ENCODE measurements at regions not wholly inside any gene's neighbourhood (a gene's known extent, or its start where the extent isn't known, plus 50 kb on each side); places are given as distances from the start of the nearest gene placed in this dataset.

- intact Hi-C loops (cut with micrococcal nuclease): no loop called here
- Mint-ChIP-seq H3K9me3 (peaks cover 2 to 9% (median 4%) of the 10 kb centered on the region in 7 donors), H3K4me1 (no peaks in the 10 kb centered on the region), H3K27me3 (ENCODE audit: low read depth in 3 of 3) (peaks cover 0 to 2% (median 0%) of the 10 kb centered on the region in 3 donors), H3K36me3 (no peaks in the 10 kb centered on the region), H3K27ac (no peak overlapping the region), H3K4me3 (no peak overlapping the region)
- H3K4me3 ChIP-seq (replicated peaks in 1 of 3; ENCODE audit: low read depth in 2 of 3, low read length in 3 of 3): no peak overlapping the region
- no CpG with 5 or more reads among the region's 2 CpGs for WGBS (ENCODE audit: insufficient coverage)
- peaks cover 17 to 18% of the 10 kb centered on the region in 2 donors for H3K9me3 ChIP-seq (replicated peaks in 1 of 2; ENCODE audit: control insufficient read depth in 1 of 2, insufficient read depth in 1 of 2, low read length in 2 of 2)
- no peak overlapping the region for H3K27ac ChIP-seq (ENCODE audit: low read depth in 1 of 2, low read length in 2 of 2)
- no peaks in the 10 kb centered on the region for H3K79me2 ChIP-seq (ENCODE audit: insufficient read depth, low read length)
- TF ChIP-seq, protein P1, sequence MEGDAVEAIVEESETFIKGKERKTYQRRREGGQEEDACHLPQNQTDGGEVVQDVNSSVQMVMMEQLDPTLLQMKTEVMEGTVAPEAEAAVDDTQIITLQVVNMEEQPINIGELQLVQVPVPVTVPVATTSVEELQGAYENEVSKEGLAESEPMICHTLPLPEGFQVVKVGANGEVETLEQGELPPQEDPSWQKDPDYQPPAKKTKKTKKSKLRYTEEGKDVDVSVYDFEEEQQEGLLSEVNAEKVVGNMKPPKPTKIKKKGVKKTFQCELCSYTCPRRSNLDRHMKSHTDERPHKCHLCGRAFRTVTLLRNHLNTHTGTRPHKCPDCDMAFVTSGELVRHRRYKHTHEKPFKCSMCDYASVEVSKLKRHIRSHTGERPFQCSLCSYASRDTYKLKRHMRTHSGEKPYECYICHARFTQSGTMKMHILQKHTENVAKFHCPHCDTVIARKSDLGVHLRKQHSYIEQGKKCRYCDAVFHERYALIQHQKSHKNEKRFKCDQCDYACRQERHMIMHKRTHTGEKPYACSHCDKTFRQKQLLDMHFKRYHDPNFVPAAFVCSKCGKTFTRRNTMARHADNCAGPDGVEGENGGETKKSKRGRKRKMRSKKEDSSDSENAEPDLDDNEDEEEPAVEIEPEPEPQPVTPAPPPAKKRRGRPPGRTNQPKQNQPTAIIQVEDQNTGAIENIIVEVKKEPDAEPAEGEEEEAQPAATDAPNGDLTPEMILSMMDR (IDR thresholded peaks at IDR 0.05): no peak
- no peak overlapping the region for H2AFZ ChIP-seq (ENCODE audit: insufficient read depth, low read depth, low read length, poor library complexity, severe bottlenecking)
- no peak overlapping the region for H3K4me2 ChIP-seq (replicated peaks; ENCODE audit: extremely low read depth, low read length, poor library complexity, severe bottlenecking)
- H3K4me1 ChIP-seq (ENCODE audit: control insufficient read depth in 1 of 2, insufficient read depth in 2 of 2, low read length in 2 of 2): no peaks in the 10 kb centered on the region
- H3K9ac ChIP-seq (ENCODE audit: insufficient read depth, low read length, poor library complexity, severe bottlenecking): no peak overlapping the region
- H3K36me3 ChIP-seq (replicated peaks in 1 of 2; ENCODE audit: control insufficient read depth in 1 of 2, insufficient read depth in 2 of 2, low read length in 2 of 2): no peaks in the 10 kb centered on the region
- H4K20me1 ChIP-seq (ENCODE audit: insufficient read depth, low read length): no peaks in the 10 kb centered on the region
- no peaks in the 10 kb centered on the region for H3K27me3 ChIP-seq (ENCODE audit: control insufficient read depth in 2 of 2, insufficient read depth in 2 of 2, low read length in 2 of 2)
- no peak for DNase-seq
These were observed 1522.9 kb upstream of the WWC1 start for GRCh38 chr5:166768536-166768935.

DNA sequence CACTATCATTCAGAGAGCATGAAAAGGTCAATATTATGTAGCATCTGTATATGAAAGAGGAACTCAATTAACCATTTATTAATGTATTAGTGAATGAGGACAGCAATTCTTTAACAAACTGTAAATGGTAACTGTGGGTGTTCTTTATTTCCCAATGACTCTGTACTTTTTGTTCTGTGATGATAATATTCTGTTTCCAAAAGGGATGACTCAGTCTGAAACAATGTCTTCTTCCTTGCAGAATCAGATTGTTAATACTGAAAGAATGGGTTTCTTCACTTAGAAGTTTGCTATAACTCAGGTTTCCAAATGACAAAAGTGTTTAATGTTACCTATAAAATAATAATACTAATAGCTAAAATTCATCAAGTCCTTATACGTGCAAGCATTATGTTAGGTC, 1518.7 kb upstream of the WWC1 start:
- H3K36me3 ChIP-seq (replicated peaks in 1 of 2; ENCODE audit: control insufficient read depth in 1 of 2, insufficient read depth in 2 of 2, low read length in 2 of 2): no peaks in the 10 kb centered on the region

More for the DNA sequence above, 1518.7 kb upstream of the WWC1 start:
- no peaks in the 10 kb centered on the region for H3K27me3 ChIP-seq (ENCODE audit: control insufficient read depth in 2 of 2, insufficient read depth in 2 of 2, low read length in 2 of 2)
- H3K79me2 ChIP-seq (ENCODE audit: insufficient read depth, low read length): no peaks in the 10 kb centered on the region
- intact Hi-C loops (cut with micrococcal nuclease): no loop called here
- H3K9ac ChIP-seq (ENCODE audit: insufficient read depth, low read length, poor library complexity, severe bottlenecking): no peak overlapping the region
- H3K27ac Mint-ChIP-seq: no peak overlapping the region
- no peaks in the 10 kb centered on the region for H3K27me3 Mint-ChIP-seq (ENCODE audit: low read depth in 3 of 3)
- no peak for DNase-seq
- peaks cover 2 to 15% (median 4%) of the 10 kb centered on the region in 7 donors for H3K9me3 Mint-ChIP-seq
- no peaks in the 10 kb centered on the region for H4K20me1 ChIP-seq (ENCODE audit: insufficient read depth, low read length)
- no peak overlapping the region for H3K4me2 ChIP-seq (replicated peaks; ENCODE audit: extremely low read depth, low read length, poor library complexity, severe bottlenecking)
- H3K4me1 ChIP-seq (ENCODE audit: control insufficient read depth in 1 of 2, insufficient read depth in 2 of 2, low read length in 2 of 2): no peaks in the 10 kb centered on the region
- WGBS (ENCODE audit: insufficient coverage): no CpG with 5 or more reads among the region's 1 CpG
- H3K9me3 ChIP-seq (replicated peaks in 1 of 2; ENCODE audit: control insufficient read depth in 1 of 2, insufficient read depth in 1 of 2, low read length in 2 of 2): peaks cover 13% of the 10 kb centered on the region in 2 donors
- TF ChIP-seq, protein P1 (IDR thresholded peaks at IDR 0.05): no peak
- no peak overlapping the region for H2AFZ ChIP-seq (ENCODE audit: insufficient read depth, low read depth, low read length, poor library complexity, severe bottlenecking)
- no peaks in the 10 kb centered on the region for H3K36me3 Mint-ChIP-seq
- H3K4me1 Mint-ChIP-seq: no peaks in the 10 kb centered on the region
- no peak overlapping the region for H3K4me3 Mint-ChIP-seq
- H3K4me3 ChIP-seq (replicated peaks in 1 of 3; ENCODE audit: low read depth in 2 of 3, low read length in 3 of 3): no peak overlapping the region
- no peak overlapping the region for H3K27ac ChIP-seq (ENCODE audit: low read depth in 1 of 2, low read length in 2 of 2)

Data from CD14-positive monocyte (primary cell).